GM06990 (cell line): ENCODE measurements at regions not wholly inside any gene's neighbourhood (a gene's known extent, or its start where the extent isn't known, plus 50 kb on each side); places are given as distances from the start of the nearest gene placed in this dataset.

Source experiments
- DNase-seq: peaks from one replicate; pipeline ENCODE4 v3.0.0-alpha.2; 2011; ENCODE audit not compliant: insufficient read length; ENCODE audit errors: extremely low read depth
- H3K27me3 ChIP-seq: replicated peaks from 2 replicates; pipeline ENCODE4 v1.6.0; 2011; ENCODE audit warnings: low read length; ENCODE audit not compliant: control insufficient read depth, insufficient read depth
- H3K36me3 ChIP-seq: 2 replicates; pipeline ENCODE4 v1.5.1; 2011; ENCODE audit warnings: low read length; ENCODE audit not compliant: control insufficient read depth, insufficient read depth
- H3K4me3 ChIP-seq: replicated peaks from 2 replicates; pipeline ENCODE4 v1.5.1; 2011; ENCODE audit warnings: low read depth, mild to moderate bottlenecking, control low read depth, low read length
- CTCF ChIP-seq: IDR thresholded peaks from 2 replicates; pipeline ENCODE4 v1.5.1; 2011; ENCODE audit warnings: low read length, control low read depth, mild to moderate bottlenecking, inconsistent platforms; ENCODE audit not compliant: insufficient read depth, poor library complexity, severe bottlenecking

- no peak for TF ChIP-seq CTCF
- H3K27me3 ChIP-seq: no peaks in the 10 kb centered on the region
- H3K36me3 ChIP-seq: no peaks in the 10 kb centered on the region
- no peak overlapping the region for H3K4me3 ChIP-seq
- DNase-seq: no peak
These were observed 106.1 kb downstream of the PPP1R3A start for GRCh38 chr7:113812591-113813255.

- no peaks in the 10 kb centered on the region for H3K27me3 ChIP-seq
- H3K4me3 ChIP-seq: no peak overlapping the region
- no peak for DNase-seq
- TF ChIP-seq CTCF: no peak
- no peaks in the 10 kb centered on the region for H3K36me3 ChIP-seq
These were observed 108.6 kb downstream of the PPP1R3A start for GRCh38 chr7:113810080-113810744.

GRCh38 chr7:113809581-113809980 lies 109.2 kb downstream of the PPP1R3A start:
- no peak overlapping the region for H3K4me3 ChIP-seq
- H3K36me3 ChIP-seq: no peaks in the 10 kb centered on the region
- no peak for TF ChIP-seq CTCF
- no peak for DNase-seq
- H3K27me3 ChIP-seq: no peaks in the 10 kb centered on the region

- no peak for TF ChIP-seq CTCF
- H3K4me3 ChIP-seq: no peak overlapping the region
- no peak for DNase-seq
- H3K27me3 ChIP-seq: no peaks in the 10 kb centered on the region
- no peaks in the 10 kb centered on the region for H3K36me3 ChIP-seq
These were observed 112.0 kb downstream of the PPP1R3A start for GRCh38 chr7:113806633-113807327.

- TF ChIP-seq CTCF: no peak
- no peaks in the 10 kb centered on the region for H3K36me3 ChIP-seq
These were observed 112.8 kb downstream of the PPP1R3A start for GRCh38 chr7:113805976-113806375.

More at GRCh38 chr7:113805976-113806375, 112.8 kb downstream of the PPP1R3A start:
- Histone ChIP-seq H3K27me3 (no peaks in the 10 kb centered on the region), H3K4me3 (no peak overlapping the region)
- DNase-seq: no peak
